NCI-H2196 (cell line): ENCODE measurements at regions not wholly inside any gene's neighbourhood (a gene's known extent, or its start where the extent isn't known, plus 50 kb on each side); places are given as distances from the start of the nearest gene placed in this dataset.
A peak's percentile ranks its signal among the peaks of the same experiment; 100 is the strongest.
"Not testable (repeated sequence)": the region's sequence is repeated elsewhere in the genome, so short reads cannot be mapped to it uniquely, and the experiment has no call there.

ENCODE experiments used
- DNase-seq: peaks from one replicate; lab custom pipeline; 2025; ENCODE audit not compliant: unreplicated experiment; lab: John Stamatoyannopoulos, UW

GRCh38 chr6:118367314-118367713 lies 180.8 kb upstream of the PLN start:
- no peak for DNase-seq

DNA sequence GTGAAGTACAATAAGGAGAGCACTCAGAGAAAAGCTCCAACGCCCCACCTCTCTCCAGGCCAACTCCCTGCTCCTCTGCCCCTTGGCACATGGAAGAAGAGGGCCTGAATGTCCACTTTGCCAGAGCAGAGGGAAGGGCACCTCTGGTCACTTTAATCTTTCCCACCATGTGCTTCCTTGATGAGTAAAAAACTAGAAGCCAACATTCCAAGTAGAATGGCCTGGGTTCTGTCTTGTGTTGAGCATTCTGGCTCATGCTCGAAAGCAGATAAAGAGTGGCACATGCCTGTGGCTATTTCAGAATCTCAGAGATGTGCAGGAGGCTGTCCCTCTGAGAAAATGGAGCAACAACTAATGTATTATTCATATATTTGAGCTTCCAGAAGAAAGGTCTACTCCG lies 177.4 kb upstream of the PLN start:
- no peak for DNase-seq

DNA sequence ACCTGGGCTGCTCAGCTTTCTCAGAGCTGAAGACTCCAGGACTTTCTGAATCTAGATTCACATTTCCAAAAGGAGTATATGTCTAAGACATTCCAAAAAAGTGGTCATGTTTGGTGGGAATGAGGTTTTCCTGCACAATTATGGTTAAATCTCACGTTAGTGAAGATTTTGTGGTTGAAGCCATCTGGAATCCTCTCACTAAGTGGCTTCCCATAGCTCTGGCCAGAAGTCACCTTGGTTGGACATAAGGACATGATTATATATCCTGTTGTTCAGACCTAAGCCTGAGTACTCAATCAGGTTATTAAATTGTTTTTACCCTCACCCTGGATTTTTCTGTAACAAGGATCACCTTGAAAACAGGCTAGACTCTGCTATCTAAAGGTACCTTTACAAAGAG lies 176.1 kb upstream of the PLN start:
- no peak for DNase-seq

DNA sequence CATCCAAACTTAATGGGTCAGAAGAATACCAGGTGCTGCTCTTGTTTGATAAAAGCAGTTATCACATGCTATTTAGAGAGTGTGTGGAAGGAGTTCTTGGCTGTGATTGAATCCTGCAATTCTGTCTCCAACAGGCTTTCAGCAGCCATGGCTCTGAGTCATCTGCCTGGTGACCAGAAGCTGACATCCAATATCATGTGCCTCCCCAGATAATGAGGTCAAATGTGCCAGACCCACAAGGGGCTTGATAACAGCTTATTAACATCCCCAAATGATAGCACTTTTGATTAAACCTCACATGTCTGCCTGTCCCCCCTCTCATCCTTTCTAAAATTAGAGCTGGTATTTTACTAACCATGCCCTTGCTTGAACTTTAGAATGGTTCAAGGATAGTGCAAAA lies 175.7 kb upstream of the PLN start:
- DNase-seq: peak; percentile 43

GRCh38 chr6:118377711-118378414 lies 170.2 kb upstream of the PLN start:
- DNase-seq: peak; percentile 93

- not testable (repeated sequence) for DNase-seq
These were observed 167.5 kb upstream of the PLN start for GRCh38 chr6:118380620-118381019.

DNA sequence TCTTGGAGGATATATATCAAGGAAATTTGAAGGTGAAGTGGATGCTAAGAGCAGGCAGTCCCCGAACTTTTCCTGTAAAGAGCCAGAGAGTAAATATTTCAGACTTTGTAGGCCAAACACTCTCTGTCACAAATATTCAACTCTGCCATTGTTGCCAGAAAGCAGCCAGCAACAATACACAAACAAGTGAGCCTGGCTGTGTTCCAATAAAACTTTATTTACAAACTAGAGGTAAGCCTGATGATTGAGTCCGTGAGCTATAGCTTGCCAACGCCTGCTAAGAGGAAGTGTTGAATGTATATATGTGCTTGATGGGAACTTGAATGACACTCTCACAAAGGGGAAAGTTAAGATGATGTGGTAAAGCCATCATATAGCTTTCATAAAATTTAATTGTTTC lies 166.0 kb upstream of the PLN start:
- DNase-seq: no peak

- no peak for DNase-seq
These were observed 164.2 kb upstream of the PLN start for GRCh38 chr6:118383924-118384323.

DNA sequence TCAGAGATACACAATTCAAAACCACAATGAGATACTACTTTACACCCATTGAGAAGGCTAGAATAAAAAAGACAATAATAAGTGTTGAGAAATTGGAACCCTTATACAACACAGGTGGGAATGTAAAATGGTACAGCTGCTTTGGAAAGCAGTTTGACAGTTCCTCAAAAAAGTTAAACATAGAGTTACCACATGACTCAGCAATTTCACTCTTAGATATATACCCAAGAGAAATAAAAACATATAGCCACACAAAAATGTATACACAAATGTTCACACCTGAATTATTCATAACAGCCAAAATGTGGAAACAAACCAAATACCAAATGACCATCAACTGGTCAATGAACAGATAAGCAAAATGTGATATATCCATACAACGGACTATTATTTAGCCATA lies 161.1 kb upstream of the PLN start:
- DNase-seq: no peak

DNA sequence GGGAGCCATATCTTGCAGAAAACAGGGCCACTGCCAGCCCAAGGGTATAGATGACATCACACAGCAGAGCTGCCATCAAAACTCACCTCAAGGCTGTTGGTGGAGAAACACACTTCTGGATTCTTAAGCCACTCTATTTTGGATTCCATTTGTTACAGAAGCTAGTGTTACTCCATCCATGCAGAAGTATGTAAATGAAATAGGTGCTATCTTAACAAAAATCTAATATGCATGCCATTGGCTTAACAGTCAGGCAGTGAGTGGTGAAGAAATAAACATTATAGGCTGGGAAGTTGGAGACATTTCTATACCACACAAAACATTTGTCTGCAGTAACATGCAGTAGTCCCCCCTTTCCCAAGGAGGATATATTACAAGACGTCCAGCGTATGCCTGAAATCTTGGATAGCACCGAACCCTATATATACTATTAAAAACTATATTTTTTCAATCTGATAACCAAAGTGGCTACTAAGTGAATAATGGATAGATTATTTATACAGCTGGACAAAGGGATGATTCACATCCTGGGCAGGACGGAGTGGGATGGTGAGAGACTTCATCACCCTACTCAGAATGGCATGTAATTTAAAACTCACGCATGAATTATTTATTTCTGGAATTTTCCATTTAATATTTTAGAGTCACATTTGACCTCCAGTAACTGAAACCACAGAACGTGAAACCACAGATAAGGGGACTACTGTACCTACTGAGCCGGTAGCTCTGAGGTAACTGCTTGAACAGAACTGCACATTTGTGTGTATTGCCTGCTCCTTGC lies 160.0 kb upstream of the PLN start:
- no peak for DNase-seq

GRCh38 chr6:118391086-118391485 lies 157.0 kb upstream of the PLN start:
- no peak for DNase-seq

DNA sequence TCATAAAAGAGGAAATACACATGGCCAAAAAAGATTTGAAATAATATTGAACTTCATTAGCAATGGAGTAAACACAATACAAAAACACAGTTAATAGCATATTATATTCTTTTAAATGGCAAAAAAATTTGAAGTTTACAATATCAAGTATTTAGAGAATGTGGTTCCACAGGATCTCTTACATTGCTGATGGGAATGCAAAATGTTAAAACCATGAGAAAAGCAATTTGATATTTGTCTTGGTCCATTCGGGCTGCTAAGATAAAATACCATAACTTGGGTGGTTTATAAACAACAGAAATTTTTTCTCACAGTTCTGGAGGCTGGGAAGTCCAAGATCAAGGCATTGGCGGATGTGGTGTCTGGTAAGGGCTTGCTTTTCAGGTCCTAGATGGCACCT lies 154.0 kb upstream of the PLN start:
- no peak for DNase-seq

DNA sequence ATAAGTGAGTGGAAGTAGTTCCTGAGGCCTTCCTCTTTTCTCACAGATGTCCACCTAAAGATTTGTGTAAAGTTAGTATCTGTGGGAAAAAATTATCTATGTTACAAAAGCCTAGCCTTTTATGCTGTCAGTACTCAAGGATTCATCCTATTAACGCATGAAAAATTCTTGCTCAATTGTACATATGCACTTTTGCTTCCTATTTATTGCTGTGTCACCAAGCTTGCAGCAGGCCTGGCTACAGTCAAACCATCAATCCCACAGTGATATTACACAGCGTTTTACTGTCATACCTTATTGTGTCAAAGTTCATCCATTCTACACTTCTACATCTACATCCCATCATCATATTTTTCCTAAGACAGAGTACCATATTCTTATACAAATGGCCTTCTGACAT lies 151.1 kb upstream of the PLN start:
- DNase-seq: no peak

DNA sequence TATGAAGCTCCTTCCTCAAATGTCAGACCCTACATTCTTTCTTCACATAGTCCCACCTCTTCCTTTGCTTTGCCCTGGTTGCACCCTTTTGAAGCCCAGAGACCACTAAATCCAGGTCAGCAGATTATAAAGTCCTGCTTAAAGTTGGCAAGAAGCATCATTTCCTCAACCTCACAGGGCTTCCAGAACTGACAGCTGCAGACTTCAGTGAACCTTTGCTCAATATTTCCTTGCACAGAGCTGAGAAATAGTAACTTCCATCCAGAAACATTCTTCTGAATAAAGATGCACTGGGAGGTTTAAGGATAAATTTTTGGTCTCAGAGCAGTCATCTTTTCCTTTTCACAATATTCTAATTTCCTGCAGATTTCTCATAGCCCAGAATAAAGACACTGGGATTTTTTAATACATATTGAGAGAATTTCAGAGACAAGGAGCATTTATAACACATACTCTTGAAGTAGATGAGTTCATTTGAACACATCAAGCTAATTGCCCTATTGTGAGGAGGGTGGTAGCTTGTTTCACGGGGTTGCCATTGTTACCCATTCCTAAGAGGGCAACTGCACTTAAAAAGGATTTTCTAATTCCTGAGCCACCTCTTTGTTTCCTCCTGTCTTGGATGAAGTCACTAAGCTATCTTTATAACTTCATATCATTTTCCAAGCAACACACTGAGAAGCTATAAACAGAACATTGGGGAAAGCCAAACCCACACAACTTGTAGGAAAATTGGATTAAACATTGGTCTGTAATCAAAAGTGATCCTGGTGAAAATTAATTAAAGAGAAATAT lies 150.2 kb upstream of the PLN start:
- no peak for DNase-seq

GRCh38 chr6:118400098-118400497 lies 148.0 kb upstream of the PLN start:
- no peak for DNase-seq

DNA sequence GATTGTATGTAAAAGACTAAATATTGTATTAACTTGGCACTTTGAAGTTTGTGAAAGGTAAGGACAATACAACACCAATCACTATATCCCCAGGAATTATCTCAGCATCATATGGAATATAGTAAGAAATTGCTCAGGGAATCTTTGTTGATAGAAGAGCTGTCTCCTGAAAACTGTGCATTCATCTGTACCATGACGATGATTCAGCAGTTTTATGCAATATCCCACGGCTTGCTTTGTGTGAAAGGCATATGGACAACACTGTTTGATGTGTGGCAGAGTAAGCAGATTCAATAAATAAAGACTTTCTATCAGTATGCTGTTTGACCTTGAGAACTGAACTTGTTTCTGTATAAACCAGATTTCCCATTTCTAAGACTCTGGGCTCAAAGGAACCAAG lies 147.5 kb upstream of the PLN start:
- DNase-seq: no peak

DNA sequence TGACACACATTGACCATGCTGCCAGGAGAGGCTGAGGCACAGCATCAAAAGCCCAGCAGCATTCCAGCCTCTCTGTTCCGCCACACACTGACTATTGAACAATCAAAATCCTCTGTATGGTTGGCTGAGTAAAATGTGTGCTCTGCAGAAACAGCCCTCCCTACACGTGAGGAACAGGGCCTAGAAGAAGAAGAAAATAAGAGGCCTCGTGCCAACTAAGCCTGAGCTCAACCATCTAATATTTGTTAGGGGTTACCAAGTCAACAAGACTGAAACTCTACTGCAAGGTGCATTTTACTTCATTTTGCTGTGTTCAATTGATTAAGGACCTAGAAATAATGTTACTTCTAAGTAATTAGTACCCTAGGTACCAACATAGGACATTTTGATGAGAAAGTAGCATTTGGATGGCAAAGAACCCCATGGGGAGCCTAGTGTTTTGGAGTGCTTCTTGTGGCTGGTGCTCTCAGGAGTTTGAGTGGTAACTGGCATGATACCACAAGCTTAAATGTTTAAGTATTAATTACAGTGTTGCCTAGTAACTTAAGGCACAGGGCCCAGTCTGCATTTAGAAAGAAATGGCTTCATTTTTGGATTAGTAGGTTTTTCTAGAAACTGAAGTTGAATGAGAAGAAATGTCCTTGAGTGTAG lies 146.6 kb upstream of the PLN start:
- peak; percentile 69 for DNase-seq

- DNase-seq: no peak
These were observed 145.1 kb upstream of the PLN start for GRCh38 chr6:118403036-118403435.

DNA sequence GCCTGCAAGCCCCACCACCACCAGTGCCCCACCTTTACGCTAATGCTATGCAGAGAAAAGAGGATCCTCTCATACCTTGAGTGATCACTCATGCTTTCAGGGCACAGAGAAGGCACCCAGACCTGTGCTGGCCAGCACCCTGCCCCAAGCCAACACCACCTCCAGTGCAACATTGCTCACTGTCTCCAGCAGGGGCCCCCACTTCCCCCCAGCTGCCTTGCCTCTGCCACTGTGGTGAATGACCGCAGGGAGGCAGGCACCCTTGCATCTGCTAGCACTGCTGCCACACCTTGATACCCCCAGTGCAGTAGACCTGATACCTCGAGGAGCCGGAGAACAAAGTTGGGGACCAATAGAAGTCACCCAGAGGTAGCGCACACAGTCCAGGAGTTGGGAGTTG lies 139.2 kb upstream of the PLN start:
- DNase-seq: no peak

- no peak for DNase-seq
These were observed 138.1 kb upstream of the PLN start for GRCh38 chr6:118410001-118410400.
